ENCODE measurements at regions not wholly inside any gene's neighbourhood (a gene's known extent, or its start where the extent isn't known, plus 50 kb on each side); places are given as distances from the start of the nearest gene placed in this dataset.
"Not testable (repeated sequence)": the region's sequence is repeated elsewhere in the genome, so short reads cannot be mapped to it uniquely, and the experiment has no call there.

DNA sequence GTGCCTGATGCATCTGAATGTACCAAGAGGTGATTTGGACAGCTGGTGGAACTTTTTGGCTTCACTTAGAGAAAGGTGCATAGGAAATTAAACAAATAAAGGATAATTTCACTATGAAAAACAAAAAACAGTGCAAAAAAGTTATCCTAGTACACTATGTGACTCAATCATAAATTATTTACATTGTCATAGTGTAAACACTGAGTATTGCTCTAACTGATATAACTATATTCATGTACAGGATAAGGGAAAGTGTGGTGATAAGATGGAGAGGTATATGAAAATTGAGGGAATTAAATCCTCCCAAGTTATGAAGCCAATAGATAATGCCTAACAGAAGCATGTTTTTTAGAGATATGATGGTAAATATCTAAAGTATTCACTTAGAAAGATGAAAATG lies 50.2 kb upstream of the CPNE4 start:
- no peak for DNase-seq

DNA sequence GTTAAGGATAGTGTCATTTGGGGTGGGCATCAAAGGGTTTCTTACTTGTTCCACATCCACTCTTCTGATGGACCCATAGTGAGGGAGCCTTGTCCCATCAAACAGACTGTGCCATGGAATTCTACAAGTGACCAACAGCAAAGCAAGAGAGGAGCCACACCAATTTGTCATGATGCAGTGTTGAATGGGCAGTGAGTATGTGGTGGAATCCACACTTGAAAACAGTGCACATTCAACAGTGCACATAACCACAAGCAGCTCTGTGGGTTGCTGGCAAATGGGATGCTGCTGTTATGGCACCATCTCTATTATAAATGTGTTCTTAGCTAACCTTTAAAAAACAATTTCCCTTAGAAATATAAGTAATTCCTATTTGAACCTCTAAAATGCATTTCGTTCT lies 52.5 kb upstream of the CPNE4 start:
- DNase-seq = no peak

DNA sequence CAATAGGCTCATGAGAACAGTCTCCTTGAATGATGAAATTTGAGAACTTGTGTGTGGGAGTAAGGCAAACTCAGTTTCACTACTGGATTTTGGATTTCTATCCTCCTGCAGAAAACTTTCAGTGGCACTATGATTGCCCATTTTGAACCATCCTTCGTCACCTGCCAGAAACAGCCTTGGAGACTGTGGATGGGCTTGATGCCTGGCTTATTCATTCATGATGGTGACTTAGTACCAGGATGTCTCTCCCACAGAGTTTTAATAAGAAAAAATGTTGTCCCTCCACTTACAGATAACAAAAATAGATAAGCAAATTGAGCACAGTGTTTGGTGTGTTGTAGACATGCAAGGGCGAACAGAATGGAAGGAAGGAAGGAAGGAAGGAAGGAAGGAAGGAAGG lies 53.5 kb upstream of the CPNE4 start:
- DNase-seq = no peak

DNA sequence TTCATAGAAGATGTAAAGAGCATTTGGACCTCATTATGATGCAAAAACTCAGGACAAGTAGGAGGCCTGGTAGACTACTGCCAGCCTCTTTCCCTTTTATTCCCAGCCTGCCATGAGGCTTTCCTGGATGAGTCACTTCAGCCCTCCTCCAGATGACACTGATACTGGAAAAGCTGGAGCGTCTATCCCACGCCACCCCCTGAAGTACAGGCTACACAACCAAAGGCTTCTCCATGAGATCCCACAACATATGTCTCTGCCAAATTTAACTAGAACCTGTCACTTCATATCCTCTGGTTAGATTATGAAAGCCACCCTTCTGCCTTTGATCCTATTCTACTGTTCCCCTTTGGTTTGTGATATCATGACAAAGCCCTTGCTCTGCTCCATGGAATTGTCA lies 56.1 kb upstream of the CPNE4 start:
- DNase-seq = no peak

DNA sequence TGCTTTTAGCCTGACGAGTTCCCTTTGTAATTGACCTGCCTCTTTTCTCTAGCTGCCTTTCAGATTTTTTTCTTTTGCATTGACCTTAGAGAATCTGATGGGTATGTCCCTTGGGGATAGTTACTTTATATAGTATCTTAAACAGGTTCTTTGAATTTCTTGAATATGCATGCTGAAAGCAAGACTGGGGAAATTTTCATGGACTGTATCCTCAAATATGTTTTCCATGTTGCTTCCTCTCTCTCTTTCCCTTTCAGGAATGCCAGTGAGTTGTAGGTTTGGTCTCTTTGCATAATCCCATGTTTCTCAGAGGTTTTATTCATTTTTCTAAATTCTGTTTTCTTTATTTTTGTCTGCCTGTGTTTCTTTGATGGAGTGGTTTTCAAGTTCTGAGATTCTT lies 81.8 kb upstream of the CPNE4 start:
- DNase-seq = no peak

DNA sequence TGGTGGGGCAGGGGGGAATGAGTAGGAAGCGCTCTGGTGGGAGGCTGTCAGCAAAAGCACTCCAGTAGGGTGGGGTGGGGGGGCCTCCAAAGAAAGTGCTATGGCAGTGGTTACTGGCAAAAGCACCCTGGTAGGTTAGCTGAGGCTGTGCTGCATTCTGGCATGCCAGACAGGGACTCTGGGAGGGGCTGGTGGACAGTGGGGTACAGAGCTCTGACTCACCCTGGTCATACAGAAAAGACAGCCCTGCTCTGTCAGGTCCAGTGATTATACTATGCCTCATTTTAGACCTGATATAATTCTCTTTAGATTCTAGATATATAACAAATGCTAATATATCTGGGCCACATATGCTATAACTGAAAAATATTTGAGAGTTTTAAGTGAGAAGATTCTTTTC lies 82.8 kb upstream of the CPNE4 start:
- DNase-seq = no peak

DNA sequence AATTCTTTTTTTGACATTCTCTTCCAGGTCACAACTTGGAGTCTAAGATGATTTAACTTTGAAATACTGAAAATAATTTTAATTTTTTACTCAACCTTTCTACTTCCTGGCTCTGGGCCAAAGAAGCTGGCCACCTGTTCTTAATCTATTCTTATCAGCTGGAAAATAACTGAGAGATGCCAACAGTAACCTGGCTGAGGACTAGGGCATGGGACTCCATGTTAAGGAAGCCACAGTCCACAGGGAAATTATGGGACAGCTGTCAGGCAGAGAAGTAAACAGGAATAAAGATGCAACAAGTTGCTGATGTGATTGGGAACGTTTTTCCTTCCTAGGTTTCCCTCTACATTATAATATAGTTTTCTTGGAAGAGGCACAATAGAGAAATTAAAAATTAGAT lies 84.7 kb upstream of the CPNE4 start:
- no peak for DNase-seq

DNA sequence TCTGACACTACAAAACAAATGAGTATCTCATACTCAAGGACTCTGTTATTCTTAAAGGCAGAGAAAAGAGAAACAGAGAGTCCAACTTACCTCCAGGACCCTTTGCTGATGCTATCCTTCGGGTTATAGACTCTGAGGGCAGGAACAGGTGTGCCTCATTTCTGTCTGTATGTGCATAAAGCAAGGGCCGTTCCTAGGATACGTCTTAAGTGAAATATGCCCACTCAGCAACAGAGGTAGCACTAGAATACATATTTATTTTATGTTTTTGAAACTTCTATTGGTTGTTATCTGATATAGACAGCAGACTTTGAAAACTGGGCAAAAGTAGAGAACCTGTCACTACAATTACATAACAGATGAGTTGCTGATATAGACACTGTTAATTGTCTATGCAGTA lies 89.3 kb upstream of the CPNE4 start:
- no peak for DNase-seq

DNA sequence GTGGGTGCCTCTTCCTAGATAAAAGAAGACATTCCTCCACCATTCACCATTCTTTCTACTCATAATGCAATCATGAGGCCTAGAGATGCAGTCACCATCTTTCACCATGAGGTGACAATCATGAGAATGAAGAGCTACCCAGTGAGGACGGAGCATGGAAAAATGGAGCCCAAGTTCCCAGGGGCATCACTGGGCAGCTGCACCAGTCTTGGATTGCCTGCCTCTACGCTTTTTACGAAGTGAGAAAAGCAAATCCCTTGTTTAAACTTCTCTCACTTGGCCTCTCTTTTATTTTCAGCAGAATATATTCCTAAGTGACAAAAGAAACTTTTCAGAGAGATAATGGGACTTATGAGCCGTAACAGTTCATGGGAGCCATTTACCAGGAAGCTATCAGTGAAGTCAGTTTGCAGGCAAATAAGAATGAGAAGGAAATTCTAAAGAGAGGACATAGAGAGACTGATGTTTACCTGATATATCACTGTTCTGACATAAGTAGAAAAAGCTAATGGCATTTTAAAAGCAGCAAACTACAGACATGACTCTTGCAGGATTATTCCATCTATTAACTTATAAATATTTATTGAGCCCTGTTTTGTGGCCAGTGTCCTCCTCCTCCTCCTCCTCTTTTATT lies 90.0 kb upstream of the CPNE4 start:
- no peak for DNase-seq

DNA sequence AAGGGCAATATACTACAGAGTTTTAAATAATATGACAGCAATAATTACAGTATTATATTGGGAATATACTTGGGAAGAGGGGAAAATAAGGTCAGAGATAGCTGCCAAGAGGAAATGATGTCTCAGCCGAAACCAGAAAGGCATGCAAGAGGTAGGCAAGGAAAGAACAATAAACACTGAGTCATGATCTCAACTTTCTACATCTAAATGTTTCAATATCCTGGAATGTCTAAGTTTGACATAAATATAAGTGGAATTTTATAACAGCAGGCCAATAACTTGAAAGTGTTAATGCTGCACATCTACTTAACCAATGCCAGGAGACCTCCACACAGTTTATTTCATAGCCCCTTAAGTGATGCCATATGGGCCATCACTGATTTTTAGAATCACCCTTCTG lies 99.8 kb upstream of the CPNE4 start:
- DNase-seq = no peak

DNA sequence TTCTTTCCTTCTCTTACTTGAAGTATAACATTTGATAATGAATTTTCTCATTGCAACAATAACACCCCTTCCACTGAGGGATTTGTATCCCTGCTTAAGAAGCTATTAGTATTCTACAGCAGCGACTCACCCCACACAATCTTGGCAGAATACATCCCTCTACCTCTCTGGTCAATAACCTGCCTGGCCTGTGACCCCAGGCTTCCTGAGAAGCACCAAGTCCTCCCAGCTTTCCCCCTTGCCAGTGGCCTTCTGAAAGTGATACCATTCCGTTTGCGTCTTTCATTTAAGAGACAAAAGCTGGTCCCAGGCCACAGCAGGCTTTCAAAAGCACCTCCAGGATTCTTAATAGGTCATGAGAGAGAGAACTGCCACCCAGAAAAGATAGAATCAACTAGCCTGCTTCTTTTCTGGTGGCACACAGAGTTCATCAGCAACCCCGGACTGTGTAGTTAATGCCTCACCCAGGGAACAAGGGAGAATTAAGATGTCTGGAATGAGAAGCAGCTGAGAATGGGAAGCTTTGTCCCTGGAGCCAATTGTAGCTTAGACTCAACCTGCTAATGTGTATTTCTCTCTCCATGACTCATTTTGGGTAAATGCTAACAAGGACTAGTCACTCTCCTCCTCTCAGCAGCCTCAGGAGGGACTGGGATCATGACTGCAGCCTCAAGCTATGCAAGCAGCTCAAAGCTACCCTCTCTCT lies 101.0 kb upstream of the CPNE4 start:
- no peak for DNase-seq

DNA sequence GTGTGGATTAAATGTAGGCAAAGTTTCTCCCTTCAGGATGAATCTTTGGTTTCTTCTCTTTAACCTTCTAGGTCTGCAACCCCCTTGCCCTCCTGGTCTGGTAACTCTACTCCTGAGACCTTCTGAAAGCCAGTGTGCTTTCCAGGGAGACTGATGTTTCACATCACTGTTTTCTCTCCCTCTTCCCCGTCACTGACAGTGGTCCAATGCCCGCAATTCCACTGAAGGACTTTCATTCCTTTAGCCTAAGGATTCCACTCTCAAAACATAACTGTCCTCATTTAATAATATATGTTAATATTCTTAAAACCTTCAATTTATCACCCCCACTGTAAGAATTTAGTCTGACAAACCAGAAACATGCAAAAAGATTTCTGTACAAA lies 101.5 kb upstream of the CPNE4 start:
- DNase-seq = no peak

DNA sequence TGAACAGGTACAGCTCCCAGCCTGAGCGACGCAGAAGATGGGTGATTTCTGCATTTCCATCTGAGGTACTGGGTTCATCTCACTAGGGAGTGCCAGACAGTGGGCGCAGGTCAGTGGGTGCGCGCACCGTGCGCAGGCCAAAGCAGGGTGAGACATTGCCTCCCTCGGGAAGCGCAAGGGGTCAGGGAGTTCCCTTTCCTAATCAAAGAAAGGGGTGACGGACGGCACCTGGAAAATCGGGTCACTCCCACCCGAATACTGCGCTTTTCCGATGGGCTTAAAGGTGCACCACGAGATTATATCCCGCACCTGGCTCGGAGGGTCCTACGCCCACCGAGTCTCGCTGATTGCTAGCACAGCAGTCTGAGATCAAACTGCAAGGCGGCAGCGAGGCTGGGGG lies 102.1 kb upstream of the CPNE4 start:
- not testable (repeated sequence) for DNase-seq

DNA sequence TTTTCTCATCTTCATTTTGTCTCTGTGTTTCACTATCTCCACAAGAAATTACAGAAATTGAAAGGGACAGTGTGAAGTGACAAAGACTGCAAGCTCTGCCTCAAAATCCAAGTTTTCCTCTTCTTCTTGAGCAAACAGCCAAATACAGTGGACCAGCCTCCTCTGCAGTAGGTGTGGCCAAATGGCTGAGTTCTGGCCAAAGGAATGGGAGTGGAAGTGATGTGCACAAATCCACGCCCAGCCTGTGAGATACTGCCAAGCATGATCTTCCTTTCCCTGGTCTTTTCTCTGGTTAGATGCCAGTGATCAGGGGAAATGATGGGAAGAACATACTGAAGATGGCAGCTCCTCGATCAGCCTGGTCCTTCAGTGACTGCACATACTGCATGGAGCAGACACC lies 111.0 kb upstream of the CPNE4 start:
- DNase-seq = no peak

DNA sequence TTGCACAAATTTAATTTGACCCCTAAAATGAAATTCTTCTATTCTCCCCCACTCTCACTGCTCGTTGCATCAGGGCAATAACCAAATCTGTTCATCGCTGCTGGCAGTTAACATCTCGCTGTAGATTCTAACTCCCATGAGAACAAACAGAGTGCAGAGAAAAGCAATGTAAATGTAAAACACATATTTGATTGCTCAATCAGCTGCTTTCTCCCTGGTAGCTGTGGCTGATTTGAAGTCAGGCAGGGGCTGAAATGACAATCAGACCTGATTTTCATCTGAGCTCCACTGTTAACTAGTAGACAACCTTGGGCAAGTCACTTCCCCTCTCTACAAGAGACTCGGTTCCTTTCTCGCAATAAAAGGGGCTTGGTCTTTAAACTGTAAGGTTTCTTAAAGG lies 119.8 kb upstream of the CPNE4 start:
- no peak for DNase-seq

DNA sequence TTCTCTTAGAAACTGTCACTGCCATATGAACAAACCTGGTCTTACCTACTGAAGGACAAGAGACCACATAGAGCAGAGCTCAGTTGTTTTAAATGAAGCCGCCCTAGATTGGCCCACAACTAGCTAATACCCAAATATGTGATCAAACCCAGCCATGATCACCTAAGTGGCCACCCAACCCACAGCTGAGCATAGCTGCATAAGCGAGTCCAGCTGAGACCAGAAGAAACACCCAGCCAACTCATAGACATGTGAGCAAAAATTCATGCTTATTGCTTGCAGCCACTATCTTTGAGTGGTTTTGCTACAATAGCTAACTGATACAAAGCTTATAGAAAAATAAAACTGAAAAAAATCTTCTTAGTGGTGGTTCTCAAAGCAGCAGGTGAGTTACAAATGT lies 124.3 kb upstream of the CPNE4 start:
- DNase-seq = no peak

DNA sequence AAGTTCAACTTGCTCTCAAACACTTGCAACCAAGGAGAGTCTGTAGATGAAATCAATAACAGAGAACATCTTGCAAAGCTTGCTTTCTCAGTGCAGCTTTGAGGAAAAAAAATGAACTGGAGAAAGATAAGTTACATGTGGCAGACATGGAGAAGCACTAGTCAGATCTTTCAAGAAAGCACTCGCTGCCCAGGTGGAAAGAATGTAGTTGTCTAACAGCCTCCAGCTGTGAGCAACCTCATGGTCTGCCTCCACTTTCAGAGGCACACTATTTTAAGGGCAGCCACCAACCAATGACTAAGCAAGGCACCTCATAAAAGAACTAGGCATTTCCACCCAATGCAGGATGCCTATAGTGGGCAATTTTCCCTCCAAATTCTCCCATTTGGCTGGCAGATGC lies 125.4 kb upstream of the CPNE4 start:
- DNase-seq = no peak

DNA sequence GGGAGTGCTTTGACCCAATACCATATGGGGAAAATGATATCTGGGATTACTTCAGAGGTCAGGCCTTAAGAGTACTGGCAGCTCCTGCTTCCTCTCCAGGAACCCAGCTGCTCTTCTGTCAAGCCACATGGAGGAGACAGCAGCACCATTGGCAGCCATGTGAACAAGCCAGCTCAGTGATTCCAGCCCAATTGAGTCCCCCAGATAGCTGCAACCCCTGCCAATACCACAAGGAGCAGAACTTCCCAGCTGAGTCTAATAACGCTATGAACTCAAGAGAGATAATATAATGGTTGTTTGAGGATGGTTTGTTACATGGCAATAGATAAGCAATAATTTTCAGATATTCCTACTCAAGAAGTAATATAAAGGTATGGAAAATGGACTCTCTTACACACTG lies 126.8 kb upstream of the CPNE4 start:
- DNase-seq = no peak

DNA sequence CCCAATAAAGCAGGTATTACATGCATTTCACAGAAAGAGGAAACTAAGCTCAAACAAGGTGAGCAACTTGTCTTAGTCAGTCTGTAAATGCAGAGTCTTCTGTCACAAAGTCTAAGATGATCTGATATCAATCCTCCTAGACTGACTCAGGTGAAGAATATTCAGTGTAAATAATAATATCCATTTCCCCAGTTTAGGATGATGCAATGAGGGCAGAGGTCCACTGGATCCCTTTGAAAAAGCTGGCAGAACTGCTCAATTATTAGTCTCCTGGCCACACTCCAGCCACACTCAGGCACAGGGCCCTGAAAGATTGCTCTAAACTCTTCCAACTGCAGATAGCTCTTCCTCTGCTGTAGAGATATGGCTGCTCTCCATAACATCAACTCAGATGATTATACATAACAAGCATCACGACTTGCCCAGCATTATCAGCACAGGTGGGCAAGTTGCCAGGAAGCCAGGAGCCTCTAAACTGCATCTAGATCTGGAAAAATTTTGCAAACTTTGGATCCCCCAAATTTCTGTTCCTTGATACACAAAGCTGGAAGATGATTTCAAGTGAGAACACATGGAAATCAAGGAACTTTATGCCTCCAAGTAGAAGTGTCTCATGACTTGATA lies 129.8 kb upstream of the CPNE4 start:
- no peak for DNase-seq

DNA sequence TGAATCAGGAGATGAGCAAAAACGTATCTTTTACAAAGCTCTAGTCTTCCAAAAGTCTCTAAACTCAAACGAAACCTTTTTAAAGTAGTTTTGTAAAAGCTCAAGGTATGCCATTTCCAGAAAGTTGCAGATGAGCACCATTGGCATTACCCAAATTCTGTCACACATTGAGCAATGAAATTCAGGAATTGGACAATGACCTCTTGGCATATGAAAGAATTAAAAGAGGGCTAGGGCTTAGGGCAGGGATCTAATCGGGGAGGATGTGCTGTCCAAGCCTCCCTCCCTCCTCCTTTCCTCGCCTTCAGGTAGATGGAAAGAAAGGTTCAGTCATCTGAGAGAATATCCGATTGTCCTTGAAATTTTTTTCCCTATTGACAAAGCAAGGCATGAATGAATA lies 133.1 kb upstream of the CPNE4 start:
- no peak for DNase-seq

DNA sequence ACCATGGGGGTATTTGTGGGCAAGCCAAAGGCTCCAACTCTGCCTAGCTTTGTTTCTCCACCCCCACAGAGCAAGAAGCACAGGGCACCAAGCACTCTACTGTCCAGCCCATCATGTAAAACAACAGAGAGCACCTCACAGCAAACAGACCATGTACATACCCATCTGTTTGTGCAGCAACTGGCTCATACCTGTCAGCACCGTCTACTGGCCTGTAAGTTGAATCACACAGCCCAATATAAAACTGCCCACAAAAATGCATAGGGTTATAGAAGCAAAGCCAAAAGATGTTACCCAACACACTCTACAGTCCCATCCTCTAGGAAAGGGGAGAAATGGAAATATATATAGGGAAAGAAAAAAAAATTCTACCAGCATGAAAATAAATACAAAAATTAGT lies 139.7 kb upstream of the CPNE4 start:
- no peak for DNase-seq

DNA sequence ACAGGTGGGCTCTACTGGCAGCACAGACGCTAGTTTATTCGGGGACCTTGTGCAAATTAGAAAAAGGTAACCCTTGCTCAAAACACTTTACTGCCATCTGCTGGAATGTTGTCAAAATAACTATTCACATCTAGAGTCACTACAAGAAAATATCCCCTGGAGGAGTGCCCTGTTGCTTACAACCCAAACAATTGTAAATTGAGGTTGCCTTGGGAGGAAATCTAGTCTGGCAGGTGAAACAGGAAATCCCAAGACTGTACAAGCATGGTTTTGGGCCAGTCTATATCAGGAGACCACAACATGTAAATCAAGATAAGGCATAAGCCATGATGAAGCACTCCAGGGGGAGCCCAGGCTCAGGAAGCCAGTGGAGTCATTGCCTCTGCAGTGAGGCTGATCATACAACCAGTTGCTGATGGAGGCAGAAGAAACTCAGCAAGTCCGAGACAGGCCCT lies 136.8 kb upstream of the ACP3 start:
- peak; percentile 1 for DNase-seq

DNA sequence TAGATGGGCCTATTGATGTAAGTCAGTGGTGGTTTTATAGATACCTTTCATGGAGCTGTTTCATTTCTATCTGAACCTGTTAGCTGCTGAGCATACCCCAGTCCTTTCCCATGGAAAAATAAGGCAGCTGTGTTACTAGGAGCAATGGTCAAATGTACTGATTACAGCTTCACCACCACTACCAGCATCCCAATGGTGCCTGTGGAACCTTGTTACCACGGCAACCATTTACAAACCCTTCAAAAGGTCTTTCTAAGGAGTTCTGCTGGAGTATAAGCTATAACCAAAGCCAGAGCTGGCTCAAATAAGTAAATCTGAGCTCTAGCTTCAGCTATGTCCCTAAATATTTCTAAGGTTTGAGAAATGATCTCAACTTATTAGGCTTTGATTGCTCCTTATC lies 133.4 kb upstream of the ACP3 start:
- DNase-seq = no peak

DNA sequence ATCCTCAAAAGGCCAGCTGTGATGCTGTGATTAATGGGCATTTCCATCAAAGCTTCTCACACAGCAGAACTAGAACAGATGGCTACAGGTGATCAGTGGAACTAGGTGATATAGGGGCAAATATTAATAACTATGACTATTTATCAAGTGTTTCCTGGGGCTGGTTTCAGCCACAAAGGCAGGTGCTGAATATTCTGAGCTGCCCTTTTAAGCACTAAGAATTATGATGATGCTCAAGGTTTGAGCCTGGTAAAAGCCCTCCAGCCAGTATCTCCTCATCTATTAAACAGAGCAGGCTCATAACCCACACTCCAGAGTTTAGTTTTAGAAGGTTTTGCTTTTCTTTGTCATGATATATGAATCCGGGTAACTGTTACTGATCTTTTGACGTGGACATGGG lies 129.5 kb upstream of the ACP3 start:
- no peak for DNase-seq

DNA sequence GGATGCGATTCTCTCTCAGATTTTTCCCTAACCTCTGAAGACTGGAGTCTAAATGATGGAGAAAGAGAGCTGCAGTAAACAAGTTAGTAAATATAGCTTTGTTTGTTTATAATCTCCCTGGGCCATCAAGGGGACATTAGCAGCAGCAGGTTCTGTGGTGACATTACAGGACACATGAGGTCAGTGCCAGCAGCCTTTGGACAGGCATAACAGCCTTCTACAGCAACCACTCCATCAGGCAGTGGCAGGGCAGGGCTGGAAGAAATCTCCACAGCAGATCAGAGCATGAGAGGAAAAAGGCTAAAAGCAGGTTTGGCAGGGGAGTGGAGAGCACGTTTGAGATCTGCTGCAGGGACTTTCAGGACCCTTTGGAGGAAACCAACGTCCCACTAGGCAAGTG lies 127.6 kb upstream of the ACP3 start:
- DNase-seq = no peak
